Nucleus accumbens (tissue), 56 donors: ENCODE measurements at regions not wholly inside any gene's neighbourhood (a gene's known extent, or its start where the extent isn't known, plus 50 kb on each side); places are given as distances from the start of the nearest gene placed in this dataset.

Experiments
- DNase-seq, 56 donors: peaks; one replicate each; lab custom pipeline; 2025; lab: John Stamatoyannopoulos, UW

DNA sequence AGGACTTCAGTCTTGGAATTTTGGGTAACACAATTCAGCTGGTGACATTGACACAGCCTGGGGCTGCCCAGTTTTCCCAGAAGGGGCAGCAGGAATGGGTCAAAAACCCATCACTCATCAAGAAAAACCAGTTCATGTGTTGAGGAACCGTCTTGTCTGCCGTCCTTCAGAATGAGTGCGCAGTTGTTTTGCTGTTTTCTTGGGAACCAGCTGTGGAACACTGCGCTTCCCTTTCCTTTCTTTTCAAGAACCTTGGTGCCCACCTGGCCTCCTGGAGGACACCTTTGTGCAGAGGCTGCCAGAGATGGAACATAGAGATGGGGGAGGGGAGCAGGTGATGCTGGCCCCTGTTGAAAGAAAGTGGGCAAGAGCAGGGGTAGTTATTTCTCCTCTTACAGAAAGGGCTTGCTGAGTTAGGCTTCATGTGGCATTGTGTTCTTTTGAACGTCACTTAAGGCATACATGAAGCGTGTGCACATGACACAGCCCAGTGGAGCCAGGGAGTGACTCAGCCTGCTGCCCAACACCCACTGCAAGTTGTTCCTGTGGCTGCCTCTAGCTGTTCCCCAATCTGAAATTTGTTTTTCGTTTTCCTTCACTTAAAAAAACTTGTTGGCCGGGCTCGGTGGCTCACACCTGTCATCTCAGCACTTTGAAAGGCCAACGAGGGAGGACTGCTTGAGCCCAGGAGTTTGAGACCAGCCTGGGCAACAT, 87.4 kb upstream of the TNS3 start:
- DNase-seq, result peak in 9 of 56 donors; percentile 6 to 38 (median 14)

DNA sequence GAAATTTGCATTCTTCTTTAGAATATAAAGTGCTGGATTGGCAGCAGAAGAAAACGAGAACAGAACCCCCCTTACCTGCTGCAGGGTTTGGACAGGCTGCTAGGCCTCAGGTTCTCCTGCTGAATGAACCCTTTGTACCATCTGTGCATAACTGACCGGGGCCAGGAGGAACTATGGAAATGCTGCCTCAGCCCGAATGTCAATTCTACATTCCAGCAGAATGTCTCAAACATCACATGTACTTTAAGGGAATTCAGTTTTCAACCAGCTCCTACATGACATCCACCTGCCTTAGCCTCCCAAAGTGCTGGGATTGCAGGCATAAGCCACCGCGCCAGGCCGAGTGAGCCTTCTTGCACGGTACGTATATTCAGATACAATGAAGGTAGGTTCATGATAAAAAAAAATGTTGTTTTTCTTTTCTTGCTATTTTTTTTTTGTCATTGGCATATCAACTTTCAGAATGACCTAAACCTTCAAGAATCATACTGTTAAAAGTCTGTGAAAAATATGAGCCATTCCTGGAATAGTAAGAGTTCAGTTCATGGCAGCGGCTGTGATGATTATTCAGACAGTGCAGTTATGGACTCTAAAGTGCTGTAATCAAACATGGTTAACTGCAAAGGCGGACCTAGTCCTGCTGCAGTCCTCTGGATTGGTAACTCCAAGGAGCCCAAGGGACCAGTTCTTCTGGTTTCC, 84.4 kb upstream of the TNS3 start:
- no peak for DNase-seq

DNA sequence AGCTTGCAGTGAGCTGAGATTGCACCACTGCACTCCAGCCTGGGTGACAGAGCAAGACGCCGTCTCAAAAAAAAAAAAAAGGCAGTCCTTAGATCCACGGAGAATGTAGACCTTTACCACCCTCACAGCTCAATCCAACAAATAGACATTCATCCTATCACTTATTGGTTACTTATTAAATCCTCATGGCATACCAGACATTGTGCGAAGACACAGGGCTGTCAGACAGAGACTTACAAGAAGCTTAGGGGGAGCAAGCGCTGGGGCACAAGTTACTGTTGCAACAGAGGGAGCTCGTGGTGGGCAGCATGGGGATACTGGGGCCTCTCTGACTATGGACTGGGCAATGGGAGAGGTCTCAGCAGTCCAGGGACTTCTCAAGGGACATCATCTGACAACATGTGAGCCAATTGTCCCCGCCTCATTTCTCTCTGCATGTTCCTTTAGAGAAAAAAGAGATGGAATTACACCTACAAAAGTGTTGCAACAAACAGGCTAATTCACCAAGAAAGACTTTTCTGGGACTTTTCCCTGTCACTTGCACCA, 82.8 kb upstream of the TNS3 start:
- no peak for DNase-seq

DNA sequence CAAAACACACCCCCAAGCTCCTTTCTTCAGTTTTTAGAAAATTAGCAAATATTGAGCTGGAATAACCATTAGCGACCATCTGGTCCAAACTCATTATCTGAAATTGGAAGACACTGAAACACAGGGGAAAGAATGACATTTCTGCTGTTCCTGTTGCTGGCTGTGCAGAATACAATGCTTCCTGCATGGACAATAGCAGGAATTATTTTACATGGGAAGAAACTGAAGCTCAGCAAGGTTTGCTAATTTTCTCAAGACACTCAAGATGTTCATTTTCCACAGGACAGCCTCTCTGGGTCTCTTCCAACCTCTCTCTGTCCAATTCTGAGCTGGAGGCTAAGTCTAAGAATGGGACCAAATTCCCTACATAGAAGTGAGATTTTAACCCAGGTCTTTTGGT, 81.9 kb upstream of the TNS3 start:
- no peak for DNase-seq

DNA sequence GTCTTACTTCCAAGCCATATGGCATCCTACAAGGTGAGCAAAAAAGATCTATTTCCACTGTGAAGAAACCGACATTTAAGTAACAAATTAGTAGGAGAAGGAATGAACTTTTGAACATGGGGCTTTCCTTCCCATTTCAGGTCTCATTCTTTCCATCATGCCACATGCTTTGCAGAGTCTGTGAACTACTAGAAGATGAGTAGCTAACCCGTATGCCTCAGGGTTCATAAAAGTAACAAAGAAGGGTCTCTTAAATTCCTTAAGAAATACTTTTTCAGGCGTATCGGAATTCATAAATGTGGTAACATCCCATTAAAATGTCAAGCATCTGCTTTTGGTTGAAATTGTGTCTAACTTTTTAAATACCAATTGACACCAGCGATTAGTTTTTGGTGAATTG, 81.3 kb upstream of the TNS3 start:
- no peak for DNase-seq

DNA sequence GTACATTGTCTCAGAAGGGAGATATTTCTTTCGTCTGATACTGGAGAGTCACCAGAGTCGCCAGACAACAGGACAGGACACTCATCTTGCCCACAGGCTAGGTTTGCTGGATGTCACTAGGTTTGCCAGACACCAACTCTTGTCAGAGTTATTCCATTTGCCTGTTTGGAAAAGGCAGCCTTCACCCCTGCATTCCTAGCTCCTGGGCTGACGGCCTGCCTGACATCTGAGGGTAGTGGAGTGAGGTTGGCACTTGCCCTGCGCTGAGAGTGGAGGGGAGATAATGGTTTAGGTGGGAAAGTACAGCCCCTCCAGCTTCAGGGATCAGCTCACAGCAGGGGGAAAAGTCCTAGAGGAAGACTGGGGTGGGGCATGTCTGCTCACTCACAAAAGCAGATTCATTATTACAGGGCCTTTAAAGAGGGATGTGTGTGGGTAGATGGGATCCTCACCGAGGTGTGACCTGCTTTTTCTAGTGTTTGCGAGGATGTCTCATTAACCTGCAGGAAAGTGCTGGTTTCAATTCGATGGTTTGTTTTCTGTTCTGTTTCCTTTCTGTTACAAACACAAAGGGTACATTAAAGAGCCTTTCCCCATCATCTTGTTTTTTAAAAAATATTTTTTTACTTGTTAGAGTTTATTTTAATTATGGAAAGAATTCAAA, 79.3 kb upstream of the TNS3 start:
- no peak for DNase-seq

DNA sequence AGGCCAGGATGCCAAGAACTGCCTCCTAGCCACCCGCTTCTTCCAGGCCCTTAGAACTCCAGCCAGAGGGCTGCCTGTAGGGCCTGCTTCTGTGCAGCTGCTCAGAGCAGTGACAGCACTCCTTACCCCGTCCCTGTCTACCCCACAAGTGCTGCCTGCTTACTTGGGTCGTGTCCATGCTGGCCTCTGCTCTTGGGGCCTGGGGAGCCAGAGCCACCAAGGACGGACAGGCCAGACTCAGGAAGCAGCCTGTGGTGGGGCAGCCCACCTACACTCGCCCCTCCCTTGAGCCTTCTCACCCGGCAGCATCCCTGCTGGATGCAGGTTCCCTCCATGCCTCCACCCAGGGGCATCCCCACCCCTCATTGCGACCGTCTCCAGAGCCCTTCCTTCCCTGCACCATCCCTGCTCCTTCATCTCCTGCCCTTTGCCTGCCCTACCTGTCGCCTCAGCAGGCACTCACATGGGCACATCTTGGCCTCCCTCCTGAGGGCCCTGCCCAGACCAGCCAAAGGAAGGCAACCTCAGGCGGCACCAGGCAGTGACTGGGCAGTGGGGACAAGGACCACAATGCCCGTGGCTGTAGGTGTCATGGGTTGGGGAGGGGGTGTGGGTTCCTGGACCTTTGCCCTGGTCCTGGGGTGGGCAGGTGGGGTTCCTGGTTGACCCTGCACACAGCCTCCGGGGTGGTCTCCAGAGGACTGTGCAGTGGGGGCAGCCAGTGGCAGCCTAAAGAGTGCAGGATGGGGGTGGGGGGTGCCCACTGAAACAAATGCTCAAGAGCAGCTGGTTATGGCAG, 78.0 kb upstream of the TNS3 start:
- no peak for DNase-seq

DNA sequence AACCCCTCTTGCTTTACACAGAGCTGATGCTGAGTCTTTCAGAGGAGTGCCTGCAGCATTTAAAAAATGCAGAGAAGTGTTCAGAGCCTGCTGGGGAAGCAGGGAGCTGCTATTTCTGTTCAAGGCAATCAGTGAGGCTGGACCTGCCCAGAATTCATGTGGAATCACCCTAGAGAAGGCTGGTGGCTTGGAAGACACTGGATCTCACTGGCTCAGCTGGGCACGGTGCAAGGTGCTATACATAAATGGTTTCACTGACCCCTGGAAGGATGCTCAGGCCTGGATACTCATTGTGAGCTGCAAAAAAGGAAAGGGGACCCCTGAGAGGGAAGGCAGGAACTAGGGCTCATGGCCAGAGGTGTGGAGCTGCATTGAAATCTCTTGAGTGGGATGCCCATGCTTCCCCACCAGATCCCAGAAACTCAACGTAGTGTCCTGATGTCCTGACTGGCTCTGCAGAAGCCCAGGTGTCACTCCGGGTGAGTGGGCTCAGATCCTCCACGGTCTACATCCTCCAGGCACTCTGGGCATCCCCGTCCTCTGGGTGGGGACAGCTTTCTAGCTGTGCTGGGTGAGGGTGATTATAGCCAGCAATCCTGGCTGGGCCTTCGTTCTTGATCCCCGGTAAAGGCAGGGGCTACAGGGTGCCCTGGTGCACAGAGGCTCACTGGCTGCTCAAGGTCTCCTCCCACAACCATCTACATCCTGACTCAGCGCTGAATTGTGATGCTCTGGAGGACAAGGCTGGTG, 77.2 kb upstream of the TNS3 start:
- DNase-seq, result no peak

DNA sequence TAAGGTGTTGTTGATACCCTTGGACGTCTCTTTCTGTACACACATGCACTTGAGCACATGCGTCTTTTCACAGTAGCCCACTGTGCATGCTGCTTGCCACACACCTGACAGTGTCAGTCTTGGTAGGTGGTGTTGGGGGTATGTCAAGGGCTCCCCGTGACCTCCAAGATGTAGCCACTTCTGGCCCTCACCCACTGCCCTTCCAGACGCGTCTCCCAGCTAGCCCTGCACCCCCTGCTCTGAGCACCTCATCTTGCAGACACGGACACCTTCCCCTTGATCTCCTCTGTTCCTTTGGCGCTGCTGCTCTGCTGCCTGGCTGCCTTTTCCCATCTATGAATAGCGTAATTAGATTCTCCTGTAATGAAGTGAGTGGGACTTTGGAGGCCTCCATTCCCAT, 75.2 kb upstream of the TNS3 start:
- no peak for DNase-seq

DNA sequence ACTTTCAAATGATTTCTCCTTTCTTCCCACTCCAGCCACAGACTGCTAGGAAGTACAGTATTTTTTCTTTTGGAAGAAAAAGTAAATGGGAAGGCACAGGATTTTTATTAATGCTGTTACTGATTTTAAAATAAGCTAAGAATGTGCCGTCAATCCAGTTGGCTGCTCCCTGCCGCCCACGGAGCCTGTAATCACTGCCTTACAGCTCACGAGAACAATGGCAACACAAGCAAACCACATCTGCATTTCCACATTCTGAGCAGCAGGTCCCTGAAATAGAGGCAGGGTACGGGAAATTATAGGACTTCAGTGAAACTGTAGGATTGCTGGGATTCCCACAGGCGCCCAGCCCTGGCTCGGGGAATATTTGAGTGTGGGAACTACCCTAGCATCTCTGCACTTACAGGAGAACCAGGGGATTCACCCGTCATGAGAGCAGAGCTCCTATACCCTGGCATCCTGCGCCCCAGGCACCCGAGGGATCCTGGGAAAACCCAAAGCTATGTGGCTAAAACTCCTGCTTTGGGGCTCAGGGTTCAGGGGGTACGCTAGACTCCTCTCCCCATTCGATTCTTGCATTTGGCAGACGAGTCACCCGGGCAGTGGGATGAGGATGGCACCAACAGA, 72.9 kb upstream of the TNS3 start:
- peak in 16 of 56 donors; percentile 6 to 53 (median 22) for DNase-seq

DNA sequence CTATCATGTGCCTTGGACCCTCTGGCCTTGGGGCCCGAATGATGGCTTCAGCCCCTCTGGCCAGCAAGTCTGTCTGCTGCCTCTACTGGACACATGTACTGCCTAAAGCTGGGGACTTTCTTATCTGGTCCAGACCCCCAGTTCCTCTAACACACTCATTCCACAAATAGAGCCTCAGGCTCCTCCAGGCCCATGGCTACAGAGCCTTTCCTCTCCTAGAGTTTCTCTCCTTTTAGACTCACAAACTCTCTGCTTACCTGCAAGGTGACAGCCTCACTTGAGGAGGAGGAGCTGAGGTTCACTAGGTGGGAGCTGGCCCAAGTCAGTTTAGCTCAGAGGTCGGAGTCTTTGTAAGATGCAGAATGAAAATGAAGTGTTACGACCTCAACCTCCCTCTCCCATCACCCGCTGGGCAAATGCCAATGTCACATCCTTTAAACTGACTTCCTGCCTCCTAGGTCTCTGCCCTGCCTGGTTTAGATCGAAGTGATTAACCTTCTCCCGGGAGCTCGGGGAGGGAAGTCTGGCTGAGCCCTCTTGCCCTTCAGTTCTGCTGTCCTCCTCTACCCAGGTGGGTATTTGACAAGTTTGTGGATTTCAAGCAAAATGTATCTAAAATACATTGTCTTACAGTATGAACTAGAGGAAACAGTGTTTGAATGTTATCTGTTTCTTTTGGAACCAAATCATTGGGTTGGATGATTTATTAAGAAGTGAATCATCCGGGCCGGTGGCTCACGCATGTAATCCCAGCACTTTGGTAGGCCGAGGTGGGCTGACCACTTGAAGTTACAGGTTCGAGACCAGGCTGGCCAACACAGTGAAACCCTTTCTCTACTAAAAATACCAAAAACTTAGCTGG, 71.9 kb upstream of the TNS3 start:
- DNase-seq, result no peak

DNA sequence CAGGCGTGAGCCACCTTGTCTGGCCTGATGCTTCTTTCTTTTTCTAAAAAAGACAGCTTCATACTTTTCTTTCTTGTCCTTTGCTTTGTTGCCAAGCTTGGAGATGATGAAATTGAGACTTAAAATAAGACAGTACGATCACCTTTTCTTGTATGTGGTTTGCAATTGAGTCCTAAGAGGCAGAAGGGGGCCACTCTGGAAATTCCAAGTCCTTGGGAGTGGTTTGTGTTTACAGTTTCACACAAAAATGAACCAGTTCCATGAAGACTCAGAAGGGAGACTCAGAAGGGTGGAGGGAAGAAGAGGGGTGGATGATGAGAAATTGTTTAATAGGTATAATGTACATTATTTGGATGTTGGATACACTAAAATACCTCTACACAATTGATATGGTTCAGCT, 70.7 kb upstream of the TNS3 start:
- no peak for DNase-seq

DNA sequence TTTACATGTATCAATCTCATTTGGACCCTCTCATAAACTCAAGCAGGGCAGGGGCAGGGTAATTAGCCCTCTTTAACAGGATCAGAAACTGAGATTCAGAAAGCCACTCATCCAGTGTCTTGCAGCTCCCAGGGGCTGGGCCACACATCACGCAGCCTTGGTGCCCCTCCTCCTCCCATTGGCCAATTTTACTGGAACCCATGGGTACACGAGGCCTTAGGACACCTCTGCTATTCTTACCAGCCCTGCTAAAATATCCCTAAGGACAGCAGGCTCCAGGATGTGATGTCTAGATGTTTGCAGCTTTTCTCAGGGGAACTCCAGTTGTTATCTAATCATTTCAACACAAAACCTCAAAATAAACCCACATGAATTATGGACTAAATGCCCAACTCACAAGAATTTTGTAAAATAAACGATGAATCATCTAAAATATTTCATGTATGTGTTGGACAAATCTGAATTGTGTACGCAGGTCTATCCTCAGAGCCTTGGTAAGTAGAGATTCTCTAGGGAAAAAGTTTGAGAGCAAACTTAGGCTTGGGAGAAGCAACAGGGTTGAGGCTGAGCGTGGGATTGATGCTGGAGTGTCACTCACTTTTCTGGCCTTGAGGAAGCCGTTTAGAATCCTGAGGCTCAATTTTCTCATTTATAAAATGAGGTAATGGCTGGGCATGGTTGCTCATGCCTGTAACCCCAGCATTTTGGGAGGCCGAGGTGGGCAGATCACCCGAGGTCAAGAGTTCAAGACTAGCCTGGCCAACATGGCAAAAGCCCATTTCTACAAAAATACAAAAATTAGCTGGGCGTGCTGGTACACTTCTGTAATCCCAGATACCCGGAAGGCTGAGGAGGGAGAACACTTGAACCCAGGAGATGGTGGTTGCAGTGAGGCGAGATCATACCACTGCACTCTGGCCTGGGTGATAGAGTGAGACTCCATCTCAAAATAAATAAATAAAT, 69.7 kb upstream of the TNS3 start:
- DNase-seq, result no peak

DNA sequence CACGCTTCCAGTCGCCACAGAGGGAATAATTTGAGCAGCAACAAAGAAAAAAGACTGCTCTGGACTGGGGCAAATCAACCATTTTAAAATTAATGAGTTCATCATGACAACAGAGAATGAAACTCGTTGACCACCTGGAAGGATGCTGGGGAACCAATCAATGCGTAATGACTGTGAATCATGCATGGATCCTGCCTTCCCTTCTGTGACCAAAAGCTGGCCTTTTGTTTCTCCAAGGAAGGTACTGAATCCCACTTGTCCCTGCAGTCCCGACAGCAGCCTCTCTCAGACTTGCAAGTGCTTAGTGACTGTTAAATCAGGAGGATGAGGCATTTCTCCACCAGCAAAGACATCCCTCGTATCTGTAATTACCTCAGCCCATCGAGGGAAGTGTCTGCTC, 68.0 kb upstream of the TNS3 start:
- no peak for DNase-seq

DNA sequence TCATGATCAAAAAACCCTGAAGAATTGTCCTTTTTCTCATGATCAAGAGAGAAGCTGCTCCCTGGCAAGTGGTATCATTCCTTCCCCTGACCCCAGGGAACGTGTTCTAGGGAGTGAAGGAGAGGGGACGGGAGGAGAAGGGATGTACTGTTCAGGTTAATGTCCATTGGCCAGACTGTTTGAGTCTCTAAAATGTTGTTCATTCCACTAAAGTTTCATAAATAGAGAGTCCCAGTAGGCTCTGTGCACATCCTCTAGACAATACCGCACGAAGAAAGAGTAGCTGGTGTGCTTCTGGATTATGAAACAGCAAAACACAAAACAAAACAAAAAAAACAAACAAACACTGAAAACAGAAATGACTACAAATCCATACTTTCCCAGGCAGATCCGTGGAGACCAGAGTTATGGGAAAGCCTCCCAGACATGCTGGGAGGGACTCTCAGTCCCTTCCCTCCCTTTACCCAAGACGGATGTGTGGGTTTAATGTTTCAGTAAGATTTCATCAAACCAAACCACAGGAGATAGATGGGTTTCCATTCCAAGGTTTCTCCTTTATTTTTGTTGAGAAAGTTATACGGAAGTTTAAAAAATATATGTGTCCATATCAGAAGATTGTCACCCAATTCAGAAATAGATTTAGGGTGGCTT, 66.5 kb upstream of the TNS3 start:
- DNase-seq, result no peak

DNA sequence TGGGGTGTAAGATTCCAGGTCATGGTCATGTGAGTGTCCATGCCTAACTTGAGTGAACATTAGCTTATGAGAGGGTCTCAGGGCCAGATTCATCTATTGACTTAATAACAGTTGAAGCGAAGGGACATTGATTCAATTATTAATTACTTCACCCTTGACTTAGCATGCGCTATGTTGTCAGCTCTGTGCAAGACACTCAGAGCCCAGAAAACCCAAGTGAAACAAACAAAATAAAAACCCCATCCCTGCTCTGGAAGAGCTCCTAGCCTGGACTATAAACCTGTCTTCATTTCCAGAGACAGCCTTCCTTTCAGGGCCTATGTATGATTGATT, 66.0 kb upstream of the TNS3 start:
- no peak for DNase-seq
